Activated T-helper 1 cell treated with Interleukin-2 at 50 U/mL for 16 hours (primary cell): ENCODE measurements at regions not wholly inside any gene's neighbourhood (a gene's known extent, or its start where the extent isn't known, plus 50 kb on each side); places are given as distances from the start of the nearest gene placed in this dataset.
"Not testable (repeated sequence)": the region's sequence is repeated elsewhere in the genome, so short reads cannot be mapped to it uniquely, and the experiment has no call there.

Experiments used
- DNase-seq: peaks from one replicate; pipeline ENCODE4 v3.0.0-alpha.2; 2020; ENCODE audit warnings: low read depth

- DNase-seq, result not testable (repeated sequence)
These were observed 2327.3 kb upstream of the TPTE start for GRCh38 chr21:8194042-8194441.

GRCh38 chr21:8197377-8198027, 2323.9 kb upstream of the TPTE start:
- DNase-seq, result not testable (repeated sequence)

- DNase-seq, result not testable (repeated sequence)
These were observed 2316.1 kb upstream of the TPTE start for GRCh38 chr21:8205094-8205891.

- DNase-seq, result not testable (repeated sequence)
These were observed 2315.5 kb upstream of the TPTE start for GRCh38 chr21:8205892-8206188.

GRCh38 chr21:8212986-8213550, 2308.3 kb upstream of the TPTE start:
- peak; percentile 17 for DNase-seq

GRCh38 chr21:8214539-8214938, 2306.8 kb upstream of the TPTE start:
- DNase-seq, result not testable (repeated sequence)

GRCh38 chr21:8229366-8230150, 2291.8 kb upstream of the TPTE start:
- not testable (repeated sequence) for DNase-seq

GRCh38 chr21:8231252-8231651, 2290.1 kb upstream of the TPTE start:
- DNase-seq, result not testable (repeated sequence)

GRCh38 chr21:8233000-8233399, 2288.4 kb upstream of the TPTE start:
- not testable (repeated sequence) for DNase-seq

- not testable (repeated sequence) for DNase-seq
These were observed 2287.3 kb upstream of the TPTE start for GRCh38 chr21:8234059-8234458.

GRCh38 chr21:8244723-8245641, 2276.4 kb upstream of the TPTE start:
- DNase-seq, result not testable (repeated sequence)

- not testable (repeated sequence) for DNase-seq
These were observed 2275.6 kb upstream of the TPTE start for GRCh38 chr21:8245642-8246402.

- not testable (repeated sequence) for DNase-seq
These were observed 2269.7 kb upstream of the TPTE start for GRCh38 chr21:8251701-8252100.

- peak; percentile 0 for DNase-seq
These were observed 2266.3 kb upstream of the TPTE start for GRCh38 chr21:8255094-8255493.

GRCh38 chr21:8257083-8257799, 2264.1 kb upstream of the TPTE start:
- DNase-seq, result peak; percentile 7

- DNase-seq, result not testable (repeated sequence)
These were observed 2261.2 kb upstream of the TPTE start for GRCh38 chr21:8260065-8260627.
